ENCODE measurements at regions not wholly inside any gene's neighbourhood (a gene's known extent, or its start where the extent isn't known, plus 50 kb on each side); places are given as distances from the start of the nearest gene placed in this dataset.

DNA sequence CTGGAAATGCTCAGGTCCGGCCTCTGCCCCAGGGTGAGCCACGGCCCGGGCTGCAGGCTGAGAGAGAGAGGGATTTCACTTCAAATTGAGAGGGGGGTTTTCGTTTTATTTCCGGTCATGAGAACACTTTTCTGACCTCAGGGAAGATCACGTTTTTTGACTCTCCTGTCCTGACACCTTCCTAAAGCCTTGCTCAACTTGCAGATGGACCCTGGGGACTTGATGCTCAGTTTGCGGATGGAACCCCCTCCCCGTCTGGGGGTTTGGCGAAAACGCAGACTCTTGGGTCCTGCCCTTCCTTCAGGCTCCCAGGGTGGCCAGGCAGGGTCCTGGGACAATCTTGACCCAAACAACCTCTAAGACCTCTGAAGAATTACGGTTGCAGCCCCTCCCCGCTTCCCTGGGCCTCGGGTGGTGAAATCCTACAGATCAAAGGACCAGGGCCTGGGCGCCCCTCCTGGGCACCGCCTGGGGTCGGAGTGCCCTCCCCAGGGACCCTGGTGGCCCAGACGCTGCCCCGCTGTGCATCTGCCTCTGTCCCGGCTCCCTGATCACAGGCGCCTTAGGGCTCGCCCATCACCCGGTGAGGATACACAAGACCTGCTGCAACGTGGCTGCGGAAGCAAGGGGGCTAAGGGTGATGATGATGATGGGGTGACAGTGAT lies 148.2 kb downstream of the ERMARD start:
- H3K23ac ChIP-seq (ENCODE audit: low read length), result no peak overlapping the region

DNA sequence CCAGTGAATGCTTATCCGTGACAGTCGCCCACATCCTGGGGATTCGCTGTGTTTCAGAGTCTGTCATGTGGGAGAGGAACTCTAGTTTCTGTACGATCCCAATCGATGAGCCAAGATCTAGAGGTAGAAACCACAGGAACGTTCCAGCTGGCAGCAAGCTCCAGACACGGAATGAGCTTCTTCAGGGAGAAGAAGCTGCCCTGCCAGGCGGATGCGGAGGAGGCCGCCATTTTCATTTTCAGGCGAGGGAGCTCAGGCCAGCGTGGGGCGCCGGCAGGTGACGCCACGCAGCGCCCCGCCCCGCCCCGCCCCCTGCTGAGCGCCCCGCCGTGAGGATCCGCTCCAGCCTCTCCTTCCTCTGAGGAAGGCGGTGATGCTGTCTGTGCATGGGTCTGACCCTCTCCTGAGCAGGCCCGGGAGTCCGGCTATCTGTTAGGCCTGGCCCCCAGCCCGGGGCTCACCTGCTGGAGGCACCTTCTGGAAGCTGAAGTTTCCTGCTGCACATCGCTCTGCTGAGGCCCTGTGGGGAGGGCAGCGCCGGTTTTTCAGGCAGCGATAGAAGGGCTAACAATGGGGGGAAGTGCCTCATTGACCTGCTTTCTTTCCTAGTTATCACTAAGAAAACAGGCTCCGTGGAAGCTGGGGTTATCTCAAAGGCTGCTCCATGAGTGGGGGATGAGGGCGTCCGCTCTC lies 147.5 kb downstream of the ERMARD start:
- peak; percentile 36 to 55 for DNase-seq
- Histone ChIP-seq H3K36me3 (ENCODE audit: control insufficient read depth in 1 of 2, insufficient read depth in 2 of 2, low read length in 2 of 2) (no peaks in the 10 kb centered on the region), H3K14ac (ENCODE audit: low read length) (no peak overlapping the region), H4K12ac (ENCODE audit: low read depth, low read length) (no peak overlapping the region), H2AFZ (ENCODE audit: insufficient read depth, low read length, poor library complexity) (no peak overlapping the region), H3K4me1 (ENCODE audit: control insufficient read depth in 1 of 2, insufficient read depth in 2 of 2, low read length in 2 of 2) (no peaks in the 10 kb centered on the region), H2BK120ac (ENCODE audit: insufficient read depth, low read length, poor library complexity) (no peak overlapping the region), H3K4me2 (ENCODE audit: low read length) (no peak overlapping the region), H3K9ac (ENCODE audit: low read length) (no peak overlapping the region), H2BK5ac (ENCODE audit: low read depth, low read length, poor library complexity) (no peak overlapping the region), H2AK5ac (ENCODE audit: low read length) (no peak overlapping the region), H3K79me1 (ENCODE audit: low read length) (no peaks in the 10 kb centered on the region), H3K23ac (ENCODE audit: low read length) (no peak overlapping the region), H3K27me3 (ENCODE audit: insufficient read depth, low read length) (no peaks in the 10 kb centered on the region), H3K4me3 (ENCODE audit: low read depth, low read length) (no peak overlapping the region), H3K9me3 (ENCODE audit: insufficient read depth, low read depth, low read length) (peaks cover 3% of the 10 kb centered on the region), H3K79me2 (ENCODE audit: control insufficient read depth, insufficient read depth, low read length, poor library complexity) (no peaks in the 10 kb centered on the region), H4K91ac (ENCODE audit: low read depth, low read length) (no peak overlapping the region), H4K8ac (ENCODE audit: low read depth, low read length) (no peak overlapping the region), H3K27ac (ENCODE audit: low read depth, low read length) (no peak overlapping the region), H2BK12ac (ENCODE audit: low read length) (no peak overlapping the region), H3K18ac (ENCODE audit: low read length) (no peak overlapping the region), H3K4ac (ENCODE audit: low read depth, low read length) (no peak overlapping the region)
- no CpG with 5 or more reads among the region's 35 CpGs for WGBS (ENCODE audit: extremely low coverage, insufficient coverage, insufficient read length)

More for the DNA sequence above, 148.2 kb downstream of the ERMARD start:
- no peaks in the 10 kb centered on the region for H3K4me1 ChIP-seq (ENCODE audit: control insufficient read depth in 1 of 2, insufficient read depth in 2 of 2, low read length in 2 of 2)
- no peak overlapping the region for H2AFZ ChIP-seq (ENCODE audit: insufficient read depth, low read length, poor library complexity)
- no peak overlapping the region for H2BK5ac ChIP-seq (ENCODE audit: low read depth, low read length, poor library complexity)
- peak; percentile 41 to 60 for DNase-seq
- no peak overlapping the region for H2AK5ac ChIP-seq (ENCODE audit: low read length)
- no peak overlapping the region for H3K27ac ChIP-seq (ENCODE audit: low read depth, low read length)
- no peak overlapping the region for H3K4me2 ChIP-seq (ENCODE audit: low read length)
- H2BK12ac ChIP-seq (ENCODE audit: low read length), result no peak overlapping the region
- H3K36me3 ChIP-seq (ENCODE audit: control insufficient read depth in 1 of 2, insufficient read depth in 2 of 2, low read length in 2 of 2), result no peaks in the 10 kb centered on the region
- no peaks in the 10 kb centered on the region for H3K27me3 ChIP-seq (ENCODE audit: insufficient read depth, low read length)
- no peak overlapping the region for H3K18ac ChIP-seq (ENCODE audit: low read length)
- H2BK120ac ChIP-seq (ENCODE audit: insufficient read depth, low read length, poor library complexity), result no peak overlapping the region
- no peak overlapping the region for H4K91ac ChIP-seq (ENCODE audit: low read depth, low read length)
- H3K79me2 ChIP-seq (ENCODE audit: control insufficient read depth, insufficient read depth, low read length, poor library complexity), result no peaks in the 10 kb centered on the region
- no peaks in the 10 kb centered on the region for H3K79me1 ChIP-seq (ENCODE audit: low read length)
- no peak overlapping the region for H4K8ac ChIP-seq (ENCODE audit: low read depth, low read length)
- H3K9me3 ChIP-seq (ENCODE audit: insufficient read depth, low read depth, low read length), result peaks cover 3% of the 10 kb centered on the region
- no peak overlapping the region for H3K9ac ChIP-seq (ENCODE audit: low read length)
- H4K12ac ChIP-seq (ENCODE audit: low read depth, low read length), result no peak overlapping the region
- no peak overlapping the region for H3K14ac ChIP-seq (ENCODE audit: low read length)
- H3K4ac ChIP-seq (ENCODE audit: low read depth, low read length), result no peak overlapping the region
- no peak overlapping the region for H3K4me3 ChIP-seq (ENCODE audit: low read depth, low read length)
- WGBS (ENCODE audit: extremely low coverage, insufficient coverage, insufficient read length), result no CpG with 5 or more reads among the region's 24 CpGs

DNA sequence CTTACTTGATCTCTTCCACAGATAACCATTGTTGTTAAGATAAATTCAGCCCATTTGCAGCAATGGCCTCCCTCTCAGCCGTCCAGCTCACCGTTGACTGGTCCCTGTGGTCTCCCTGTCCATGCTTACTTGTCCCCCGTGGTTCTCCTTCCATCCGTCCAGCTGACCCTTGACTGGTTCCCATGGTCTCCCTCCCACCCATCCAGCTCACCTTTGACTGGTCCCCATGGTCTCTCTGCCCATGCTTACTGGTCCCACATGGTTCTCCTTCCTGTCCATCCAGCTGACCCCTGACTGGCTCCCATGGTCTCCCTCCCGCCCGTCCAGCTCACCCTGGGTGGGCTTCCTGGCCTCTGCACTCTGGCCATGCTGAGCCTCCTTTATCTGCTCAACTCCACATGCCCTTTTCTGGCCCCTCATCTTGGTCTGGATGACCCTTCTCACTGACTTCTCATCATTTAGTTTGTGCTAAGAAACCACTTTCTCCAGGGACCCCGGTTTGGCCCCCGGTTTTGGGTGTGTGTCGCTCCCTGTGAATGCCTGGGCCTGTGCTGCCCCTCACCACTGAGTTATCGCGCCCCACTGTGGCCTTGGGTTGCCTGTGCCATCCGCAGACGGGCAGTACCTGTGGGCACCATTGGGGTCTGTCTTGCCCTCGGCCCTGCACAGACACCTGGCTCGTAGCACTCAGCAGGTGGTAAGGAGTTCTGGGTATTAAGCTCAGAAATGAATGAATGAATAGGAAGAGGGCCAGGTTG lies 146.4 kb downstream of the ERMARD start:
- no peaks in the 10 kb centered on the region for H3K4me1 ChIP-seq (ENCODE audit: control insufficient read depth in 1 of 2, insufficient read depth in 2 of 2, low read length in 2 of 2)
- no peaks in the 10 kb centered on the region for H3K79me1 ChIP-seq (ENCODE audit: low read length)
- H3K9ac ChIP-seq (ENCODE audit: low read length), result no peak overlapping the region
- no peak overlapping the region for H3K23ac ChIP-seq (ENCODE audit: low read length)
- H3K4me2 ChIP-seq (ENCODE audit: low read length), result no peak overlapping the region
- no CpG with 5 or more reads among the region's 15 CpGs for WGBS (ENCODE audit: extremely low coverage, insufficient coverage, insufficient read length)
- no peaks in the 10 kb centered on the region for H3K36me3 ChIP-seq (ENCODE audit: control insufficient read depth in 1 of 2, insufficient read depth in 2 of 2, low read length in 2 of 2)
- H3K4ac ChIP-seq (ENCODE audit: low read depth, low read length), result no peak overlapping the region
- no peak overlapping the region for H2AFZ ChIP-seq (ENCODE audit: insufficient read depth, low read length, poor library complexity)
- H3K27me3 ChIP-seq (ENCODE audit: insufficient read depth, low read length), result no peaks in the 10 kb centered on the region
- H3K14ac ChIP-seq (ENCODE audit: low read length), result no peak overlapping the region
- H4K12ac ChIP-seq (ENCODE audit: low read depth, low read length), result no peak overlapping the region
- H4K91ac ChIP-seq (ENCODE audit: low read depth, low read length), result no peak overlapping the region
- H2BK120ac ChIP-seq (ENCODE audit: insufficient read depth, low read length, poor library complexity), result no peak overlapping the region
- H2BK5ac ChIP-seq (ENCODE audit: low read depth, low read length, poor library complexity), result no peak overlapping the region
- no peak overlapping the region for H2BK12ac ChIP-seq (ENCODE audit: low read length)
- H3K4me3 ChIP-seq (ENCODE audit: low read depth, low read length), result no peak overlapping the region
- no peak overlapping the region for H4K8ac ChIP-seq (ENCODE audit: low read depth, low read length)
- DNase-seq, result no peak
- H3K79me2 ChIP-seq (ENCODE audit: control insufficient read depth, insufficient read depth, low read length, poor library complexity), result no peaks in the 10 kb centered on the region
- no peak overlapping the region for H3K27ac ChIP-seq (ENCODE audit: low read depth, low read length)
- peaks cover 8% of the 10 kb centered on the region for H3K9me3 ChIP-seq (ENCODE audit: insufficient read depth, low read depth, low read length)
- no peak overlapping the region for H3K18ac ChIP-seq (ENCODE audit: low read length)
- H2AK5ac ChIP-seq (ENCODE audit: low read length), result no peak overlapping the region

DNA sequence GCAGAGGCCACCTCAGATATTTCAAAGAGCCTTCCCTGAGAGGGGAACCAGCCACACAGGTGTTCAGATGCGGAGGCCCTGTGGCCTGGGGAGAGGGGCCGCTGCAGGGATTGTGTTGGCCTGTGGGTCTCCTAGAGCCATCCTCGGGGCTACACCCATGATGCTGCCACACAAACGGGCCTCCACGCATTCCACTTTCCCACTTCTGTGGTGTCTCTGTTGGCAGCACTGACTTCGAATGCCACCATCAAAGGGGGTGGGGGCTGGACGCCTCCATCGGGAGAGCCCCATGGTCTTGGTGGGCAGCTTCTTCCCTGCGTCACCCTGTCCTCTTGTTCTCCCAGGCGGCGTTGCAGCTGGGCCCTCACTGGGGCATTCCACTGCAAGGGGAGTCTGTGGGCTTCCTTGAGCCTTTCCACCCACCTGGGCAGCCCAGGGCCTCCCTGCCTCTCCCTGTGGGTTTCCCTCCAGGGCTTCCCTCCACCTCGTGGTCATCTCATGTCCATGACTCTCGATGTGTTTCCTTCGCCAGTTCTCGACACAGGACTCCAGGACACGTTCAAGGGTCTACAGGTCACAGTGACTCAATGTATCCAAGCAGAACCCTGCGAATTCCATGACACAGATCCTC lies 145.5 kb downstream of the ERMARD start:
- no peaks in the 10 kb centered on the region for H3K27me3 ChIP-seq (ENCODE audit: insufficient read depth, low read length)
- H3K18ac ChIP-seq (ENCODE audit: low read length), result no peak overlapping the region
- peaks cover 15% of the 10 kb centered on the region for H3K9me3 ChIP-seq (ENCODE audit: insufficient read depth, low read depth, low read length)
- no peak overlapping the region for H3K27ac ChIP-seq (ENCODE audit: low read depth, low read length)
- no peak for DNase-seq
- no peaks in the 10 kb centered on the region for H3K79me1 ChIP-seq (ENCODE audit: low read length)
- H3K4ac ChIP-seq (ENCODE audit: low read depth, low read length), result no peak overlapping the region
- WGBS (ENCODE audit: extremely low coverage, insufficient coverage, insufficient read length), result no CpG with 5 or more reads among the region's 17 CpGs
- no peaks in the 10 kb centered on the region for H3K4me1 ChIP-seq (ENCODE audit: control insufficient read depth in 1 of 2, insufficient read depth in 2 of 2, low read length in 2 of 2)
- no peak overlapping the region for H2BK120ac ChIP-seq (ENCODE audit: insufficient read depth, low read length, poor library complexity)
- H3K23ac ChIP-seq (ENCODE audit: low read length), result no peak overlapping the region
- no peaks in the 10 kb centered on the region for H3K36me3 ChIP-seq (ENCODE audit: control insufficient read depth in 1 of 2, insufficient read depth in 2 of 2, low read length in 2 of 2)
- no peak overlapping the region for H2AFZ ChIP-seq (ENCODE audit: insufficient read depth, low read length, poor library complexity)
- no peak overlapping the region for H3K4me3 ChIP-seq (ENCODE audit: low read depth, low read length)
- H2BK12ac ChIP-seq (ENCODE audit: low read length), result no peak overlapping the region
- no peak overlapping the region for H3K9ac ChIP-seq (ENCODE audit: low read length)
- H3K14ac ChIP-seq (ENCODE audit: low read length), result no peak overlapping the region
- no peak overlapping the region for H4K91ac ChIP-seq (ENCODE audit: low read depth, low read length)
- H3K79me2 ChIP-seq (ENCODE audit: control insufficient read depth, insufficient read depth, low read length, poor library complexity), result no peaks in the 10 kb centered on the region
- H2AK5ac ChIP-seq (ENCODE audit: low read length), result no peak overlapping the region
- no peak overlapping the region for H4K12ac ChIP-seq (ENCODE audit: low read depth, low read length)
- H2BK5ac ChIP-seq (ENCODE audit: low read depth, low read length, poor library complexity), result no peak overlapping the region
- H4K8ac ChIP-seq (ENCODE audit: low read depth, low read length), result no peak overlapping the region
- no peak overlapping the region for H3K4me2 ChIP-seq (ENCODE audit: low read length)

Measured in trophoblast cell (in vitro differentiated cells and primary cell).